WTC11 (cell line): ENCODE measurements at regions not wholly inside any gene's neighbourhood (a gene's known extent, or its start where the extent isn't known, plus 50 kb on each side); places are given as distances from the start of the nearest gene placed in this dataset.

Source experiments
- ATAC-seq: fragments of 200-7000 bp; cut with Tn5 transposase; 2 replicates; pipeline ENCODE4 v1.10.0; 2021; ENCODE audit warnings: mild to moderate bottlenecking, moderate library complexity
- CTCF ChIA-PET: fragments of 300-600 bp; sonication (Branson Sonifier 250); formaldehyde crosslinking; loops from one replicate; lab custom pipeline; 2021; ENCODE audit warnings: antibody characterized with exemption; lab: Charles Lee
- POLR2A ChIA-PET: fragments of 350-600 bp; sonication (Branson Sonifier 250); formaldehyde crosslinking; loops from one replicate; lab custom pipeline; 2021; ENCODE audit warnings: antibody characterized with exemption; lab: Charles Lee
- DNase-seq: peaks from one replicate; pipeline ENCODE4 v3.0.0; 2021; ENCODE audit warnings: low spot score
- H3K27ac Mint-ChIP-seq: 2 replicates; pipeline ENCODE4 v1.8.0; 2021; ENCODE audit warnings: mixed read lengths
- H3K27me3 Mint-ChIP-seq: 2 replicates; pipeline ENCODE4 v1.8.0; 2021; ENCODE audit warnings: low read depth, mild to moderate bottlenecking, moderate library complexity, mixed read lengths
- H3K36me3 Mint-ChIP-seq: 2 replicates; pipeline ENCODE4 v1.8.0; 2021; ENCODE audit warnings: mixed read lengths
- H3K4me1 Mint-ChIP-seq: 2 replicates; pipeline ENCODE4 v1.8.0; 2022; ENCODE audit warnings: mixed read lengths
- H3K4me3 Mint-ChIP-seq: 2 replicates; pipeline ENCODE4 v1.8.0; 2021; ENCODE audit warnings: mild to moderate bottlenecking, moderate library complexity, mixed read lengths
- H3K9me3 Mint-ChIP-seq: 2 replicates; pipeline ENCODE4 v1.8.0; 2021; ENCODE audit warnings: mixed read lengths
- ATF1 ChIP-seq: sonication (generic); formaldehyde crosslinking; IDR thresholded peaks from 2 replicates; pipeline ENCODE4 v1.8.1; 2023; ENCODE audit warnings: mild to moderate bottlenecking, moderate library complexity, missing genetic modification reagents
- ETV6 ChIP-seq: sonication (generic); formaldehyde crosslinking; IDR thresholded peaks from 2 replicates; pipeline ENCODE4 v1.8.1; 2022; ENCODE audit warnings: mild to moderate bottlenecking, missing genetic modification reagents
- FOXJ3 ChIP-seq: sonication (generic); formaldehyde crosslinking; IDR thresholded peaks from 2 replicates; pipeline ENCODE4 v1.9.0; 2021; ENCODE audit warnings: missing genetic modification reagents, mild to moderate bottlenecking, borderline replicate concordance
- FOXK1 ChIP-seq: sonication (generic); formaldehyde crosslinking; IDR thresholded peaks from 2 replicates; pipeline ENCODE4 v1.8.0; 2022; ENCODE audit warnings: mild to moderate bottlenecking, moderate library complexity, missing genetic modification reagents
- FOXP1 ChIP-seq: sonication (generic); formaldehyde crosslinking; IDR thresholded peaks from 2 replicates; pipeline ENCODE4 v1.8.0; 2022; ENCODE audit warnings: missing genetic modification reagents, mild to moderate bottlenecking, moderate library complexity, borderline replicate concordance
- GRHL2 ChIP-seq: fragments of 250-450 bp; sonication (Bioruptor Pico); IDR thresholded peaks from 2 replicates; pipeline ENCODE4 v1.8.0; 2022; ENCODE audit warnings: mild to moderate bottlenecking, moderate library complexity; ENCODE audit not compliant: insufficient replicate concordance, severe bottlenecking
- GTF2I ChIP-seq: fragments of 250-450 bp; sonication (Bioruptor Pico); conservative IDR thresholded peaks from 2 replicates; pipeline ENCODE4 v1.4.0; 2021; ENCODE audit warnings: mild to moderate bottlenecking
- IRF2 ChIP-seq: sonication (generic); formaldehyde crosslinking; IDR thresholded peaks from 2 replicates; pipeline ENCODE4 v1.8.0; 2022; ENCODE audit warnings: low read depth, missing genetic modification reagents, borderline replicate concordance
- JAZF1 ChIP-seq: fragments of 250-450 bp; sonication (Bioruptor Pico); IDR thresholded peaks from 2 replicates; pipeline ENCODE4 v1.9.0; 2021; ENCODE audit warnings: moderate library complexity, mild to moderate bottlenecking, inconsistent platforms
- MXD4 ChIP-seq: fragments of 250-450 bp; sonication (Bioruptor Pico); IDR thresholded peaks from 2 replicates; pipeline ENCODE4 v1.8.0; 2021; ENCODE audit warnings: mild to moderate bottlenecking, moderate library complexity, borderline replicate concordance
- RORB ChIP-seq: fragments of 250-450 bp; sonication (Bioruptor Pico); IDR thresholded peaks from 2 replicates; pipeline ENCODE4 v1.9.0; 2021; ENCODE audit warnings: mild to moderate bottlenecking
- SMAD3 ChIP-seq: sonication (generic); formaldehyde crosslinking; IDR thresholded peaks from 2 replicates; pipeline ENCODE4 v1.8.0; 2022; ENCODE audit warnings: missing genetic modification reagents, mild to moderate bottlenecking, borderline replicate concordance
- TP53 ChIP-seq: sonication (generic); formaldehyde crosslinking; IDR thresholded peaks from 2 replicates; pipeline ENCODE4 v1.8.1; 2023; ENCODE audit warnings: mild to moderate bottlenecking, missing genetic modification reagents
- ZNF121 ChIP-seq: sonication (generic); formaldehyde crosslinking; IDR thresholded peaks from 2 replicates; pipeline ENCODE4 v1.8.0; 2023; ENCODE audit warnings: missing genetic modification reagents
- TF ChIP-seq, protein P1 (sequence below): fragments of 250-450 bp; sonication (Bioruptor Pico); IDR thresholded peaks from 2 replicates; pipeline ENCODE4 v1.9.0; 2021; ENCODE audit warnings: mild to moderate bottlenecking, borderline replicate concordance
- TF ChIP-seq, protein P2 (sequence below): sonication (generic); formaldehyde crosslinking; IDR thresholded peaks from 2 replicates; pipeline ENCODE4 v1.8.1; 2023; ENCODE audit warnings: mild to moderate bottlenecking, moderate library complexity, missing genetic modification reagents
- TF ChIP-seq, protein P3 (sequence below): sonication (generic); formaldehyde crosslinking; IDR thresholded peaks from 2 replicates; pipeline ENCODE4 v1.8.1; 2022; ENCODE audit warnings: missing genetic modification reagents, borderline replicate concordance
- TF ChIP-seq, protein P4 (sequence below): sonication (generic); formaldehyde crosslinking; IDR thresholded peaks from 2 replicates; pipeline ENCODE4 v1.8.0; 2022; ENCODE audit warnings: mild to moderate bottlenecking, missing genetic modification reagents
- TF ChIP-seq, protein P5 (sequence below): fragments of 200-600 bp; IDR thresholded peaks from 2 replicates; pipeline ENCODE4 v1.8.0; 2022; ENCODE audit warnings: antibody characterized with exemption

DNA sequence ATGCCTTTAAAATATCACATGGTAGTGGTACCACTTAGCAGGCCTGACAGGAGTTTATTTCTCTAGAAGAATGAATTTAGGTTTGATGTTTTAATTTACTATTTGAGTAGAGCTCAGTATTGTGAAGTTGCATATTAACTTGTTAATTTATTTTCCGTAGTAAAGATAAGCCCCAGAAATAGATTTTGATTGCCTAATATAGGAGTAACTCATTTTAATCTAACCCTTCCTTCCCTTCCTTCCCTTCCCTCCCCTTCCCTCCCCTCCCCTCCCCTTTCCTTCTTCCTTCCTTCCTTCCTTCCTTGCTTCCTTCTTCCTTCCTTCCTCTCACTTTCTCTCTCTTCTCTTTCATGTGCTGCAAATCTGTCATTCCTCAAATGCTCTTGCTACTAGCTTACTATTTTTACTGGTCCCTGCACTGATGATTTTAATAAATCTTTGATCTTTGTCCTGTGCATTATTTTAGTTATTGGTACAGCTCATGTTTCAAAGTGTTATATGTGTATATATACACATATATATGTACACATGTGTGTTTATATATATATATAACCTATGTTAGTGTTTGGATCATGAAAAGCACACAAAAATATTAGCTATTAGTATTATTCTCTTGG, 862.6 kb upstream of the CNTNAP5 start:
- no peak overlapping the region for H3K27ac Mint-ChIP-seq
- H3K9me3 Mint-ChIP-seq: peaks cover 19% of the 10 kb centered on the region
- H3K4me3 Mint-ChIP-seq: no peak overlapping the region
- 0 out of 2 replicates have a peak, but pooled peaks cover 5% of the 10 kb centered on the region for H3K36me3 Mint-ChIP-seq
- no peak for DNase-seq
- TF ChIP-seq ETV6 (CRISPR knock-in tag) (no peak), RORB (no peak), FOXP1 (CRISPR knock-in tag) (no peak), ZNF121 (CRISPR knock-in tag) (no peak), GRHL2 (CRISPR knock-in tag) (no peak), ATF1 (CRISPR knock-in tag) (no peak), FOXK1 (CRISPR knock-in tag) (no peak), FOXJ3 (CRISPR knock-in tag) (no peak), GTF2I (CRISPR knock-in tag) (no peak), JAZF1 (CRISPR knock-in tag) (no peak), TP53 (CRISPR knock-in tag) (no peak), IRF2 (no peak), SMAD3 (no peak), MXD4 (CRISPR knock-in tag) (no peak)
- TF ChIP-seq, protein P1, sequence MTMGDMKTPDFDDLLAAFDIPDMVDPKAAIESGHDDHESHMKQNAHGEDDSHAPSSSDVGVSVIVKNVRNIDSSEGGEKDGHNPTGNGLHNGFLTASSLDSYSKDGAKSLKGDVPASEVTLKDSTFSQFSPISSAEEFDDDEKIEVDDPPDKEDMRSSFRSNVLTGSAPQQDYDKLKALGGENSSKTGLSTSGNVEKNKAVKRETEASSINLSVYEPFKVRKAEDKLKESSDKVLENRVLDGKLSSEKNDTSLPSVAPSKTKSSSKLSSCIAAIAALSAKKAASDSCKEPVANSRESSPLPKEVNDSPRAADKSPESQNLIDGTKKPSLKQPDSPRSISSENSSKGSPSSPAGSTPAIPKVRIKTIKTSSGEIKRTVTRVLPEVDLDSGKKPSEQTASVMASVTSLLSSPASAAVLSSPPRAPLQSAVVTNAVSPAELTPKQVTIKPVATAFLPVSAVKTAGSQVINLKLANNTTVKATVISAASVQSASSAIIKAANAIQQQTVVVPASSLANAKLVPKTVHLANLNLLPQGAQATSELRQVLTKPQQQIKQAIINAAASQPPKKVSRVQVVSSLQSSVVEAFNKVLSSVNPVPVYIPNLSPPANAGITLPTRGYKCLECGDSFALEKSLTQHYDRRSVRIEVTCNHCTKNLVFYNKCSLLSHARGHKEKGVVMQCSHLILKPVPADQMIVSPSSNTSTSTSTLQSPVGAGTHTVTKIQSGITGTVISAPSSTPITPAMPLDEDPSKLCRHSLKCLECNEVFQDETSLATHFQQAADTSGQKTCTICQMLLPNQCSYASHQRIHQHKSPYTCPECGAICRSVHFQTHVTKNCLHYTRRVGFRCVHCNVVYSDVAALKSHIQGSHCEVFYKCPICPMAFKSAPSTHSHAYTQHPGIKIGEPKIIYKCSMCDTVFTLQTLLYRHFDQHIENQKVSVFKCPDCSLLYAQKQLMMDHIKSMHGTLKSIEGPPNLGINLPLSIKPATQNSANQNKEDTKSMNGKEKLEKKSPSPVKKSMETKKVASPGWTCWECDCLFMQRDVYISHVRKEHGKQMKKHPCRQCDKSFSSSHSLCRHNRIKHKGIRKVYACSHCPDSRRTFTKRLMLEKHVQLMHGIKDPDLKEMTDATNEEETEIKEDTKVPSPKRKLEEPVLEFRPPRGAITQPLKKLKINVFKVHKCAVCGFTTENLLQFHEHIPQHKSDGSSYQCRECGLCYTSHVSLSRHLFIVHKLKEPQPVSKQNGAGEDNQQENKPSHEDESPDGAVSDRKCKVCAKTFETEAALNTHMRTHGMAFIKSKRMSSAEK: no peak
- TF ChIP-seq, protein P2, sequence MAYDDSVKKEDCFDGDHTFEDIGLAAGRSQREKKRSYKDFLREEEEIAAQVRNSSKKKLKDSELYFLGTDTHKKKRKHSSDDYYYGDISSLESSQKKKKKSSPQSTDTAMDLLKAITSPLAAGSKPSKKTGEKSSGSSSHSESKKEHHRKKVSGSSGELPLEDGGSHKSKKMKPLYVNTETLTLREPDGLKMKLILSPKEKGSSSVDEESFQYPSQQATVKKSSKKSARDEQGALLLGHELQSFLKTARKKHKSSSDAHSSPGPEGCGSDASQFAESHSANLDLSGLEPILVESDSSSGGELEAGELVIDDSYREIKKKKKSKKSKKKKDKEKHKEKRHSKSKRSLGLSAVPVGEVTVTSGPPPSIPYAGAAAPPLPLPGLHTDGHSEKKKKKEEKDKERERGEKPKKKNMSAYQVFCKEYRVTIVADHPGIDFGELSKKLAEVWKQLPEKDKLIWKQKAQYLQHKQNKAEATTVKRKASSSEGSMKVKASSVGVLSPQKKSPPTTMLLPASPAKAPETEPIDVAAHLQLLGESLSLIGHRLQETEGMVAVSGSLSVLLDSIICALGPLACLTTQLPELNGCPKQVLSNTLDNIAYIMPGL (CRISPR knock-in tag): no peak
- TF ChIP-seq, protein P3, sequence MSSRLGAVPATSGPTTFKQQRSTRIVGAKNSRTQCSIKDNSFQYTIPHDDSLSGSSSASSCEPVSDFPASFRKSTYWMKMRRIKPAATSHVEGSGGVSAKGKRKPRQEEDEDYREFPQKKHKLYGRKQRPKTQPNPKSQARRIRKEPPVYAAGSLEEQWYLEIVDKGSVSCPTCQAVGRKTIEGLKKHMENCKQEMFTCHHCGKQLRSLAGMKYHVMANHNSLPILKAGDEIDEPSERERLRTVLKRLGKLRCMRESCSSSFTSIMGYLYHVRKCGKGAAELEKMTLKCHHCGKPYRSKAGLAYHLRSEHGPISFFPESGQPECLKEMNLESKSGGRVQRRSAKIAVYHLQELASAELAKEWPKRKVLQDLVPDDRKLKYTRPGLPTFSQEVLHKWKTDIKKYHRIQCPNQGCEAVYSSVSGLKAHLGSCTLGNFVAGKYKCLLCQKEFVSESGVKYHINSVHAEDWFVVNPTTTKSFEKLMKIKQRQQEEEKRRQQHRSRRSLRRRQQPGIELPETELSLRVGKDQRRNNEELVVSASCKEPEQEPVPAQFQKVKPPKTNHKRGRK (CRISPR knock-in tag): no peak
- TF ChIP-seq, protein P4, sequence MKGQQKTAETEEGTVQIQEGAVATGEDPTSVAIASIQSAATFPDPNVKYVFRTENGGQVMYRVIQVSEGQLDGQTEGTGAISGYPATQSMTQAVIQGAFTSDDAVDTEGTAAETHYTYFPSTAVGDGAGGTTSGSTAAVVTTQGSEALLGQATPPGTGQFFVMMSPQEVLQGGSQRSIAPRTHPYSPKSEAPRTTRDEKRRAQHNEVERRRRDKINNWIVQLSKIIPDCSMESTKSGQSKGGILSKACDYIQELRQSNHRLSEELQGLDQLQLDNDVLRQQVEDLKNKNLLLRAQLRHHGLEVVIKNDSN: no peak
- TF ChIP-seq, protein P5, sequence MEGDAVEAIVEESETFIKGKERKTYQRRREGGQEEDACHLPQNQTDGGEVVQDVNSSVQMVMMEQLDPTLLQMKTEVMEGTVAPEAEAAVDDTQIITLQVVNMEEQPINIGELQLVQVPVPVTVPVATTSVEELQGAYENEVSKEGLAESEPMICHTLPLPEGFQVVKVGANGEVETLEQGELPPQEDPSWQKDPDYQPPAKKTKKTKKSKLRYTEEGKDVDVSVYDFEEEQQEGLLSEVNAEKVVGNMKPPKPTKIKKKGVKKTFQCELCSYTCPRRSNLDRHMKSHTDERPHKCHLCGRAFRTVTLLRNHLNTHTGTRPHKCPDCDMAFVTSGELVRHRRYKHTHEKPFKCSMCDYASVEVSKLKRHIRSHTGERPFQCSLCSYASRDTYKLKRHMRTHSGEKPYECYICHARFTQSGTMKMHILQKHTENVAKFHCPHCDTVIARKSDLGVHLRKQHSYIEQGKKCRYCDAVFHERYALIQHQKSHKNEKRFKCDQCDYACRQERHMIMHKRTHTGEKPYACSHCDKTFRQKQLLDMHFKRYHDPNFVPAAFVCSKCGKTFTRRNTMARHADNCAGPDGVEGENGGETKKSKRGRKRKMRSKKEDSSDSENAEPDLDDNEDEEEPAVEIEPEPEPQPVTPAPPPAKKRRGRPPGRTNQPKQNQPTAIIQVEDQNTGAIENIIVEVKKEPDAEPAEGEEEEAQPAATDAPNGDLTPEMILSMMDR: no peak
- ChIA-PET CTCF (interaction anchor here (0.7 kb wide), 1 partner anchor 409 kb away, joined by 6 read pairs; no protein-coding TSS in a partner anchor), POLR2A (no interaction called here)
- H3K27me3 Mint-ChIP-seq: no peaks in the 10 kb centered on the region
- peaks cover 14% of the 10 kb centered on the region for H3K4me1 Mint-ChIP-seq
- ATAC-seq: no peak
